ENCODE measurements at regions not wholly inside any gene's neighbourhood (a gene's known extent, or its start where the extent isn't known, plus 50 kb on each side); places are given as distances from the start of the nearest gene placed in this dataset.
"Not testable (repeated sequence)": the region's sequence is repeated elsewhere in the genome, so short reads cannot be mapped to it uniquely, and the experiment has no call there.

DNA sequence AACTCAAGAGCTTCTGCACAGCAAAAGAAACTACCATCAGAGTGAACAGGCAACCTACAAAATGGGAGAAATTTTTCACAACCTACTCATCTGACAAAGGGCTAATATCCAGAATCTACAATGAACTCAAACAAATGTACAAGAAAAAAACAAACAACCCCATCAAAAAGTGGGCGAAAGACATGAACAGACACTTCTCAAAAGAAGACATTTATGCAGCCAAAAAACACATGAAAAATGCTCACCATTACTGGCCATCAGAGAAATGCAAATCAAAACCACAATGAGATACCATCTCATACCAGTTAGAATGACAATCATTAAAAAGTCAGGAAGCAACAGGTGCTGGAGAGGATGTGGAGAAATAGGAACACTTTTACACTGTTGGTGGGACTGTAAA lies 83.6 kb downstream of the MTX3 start:
- TF ChIP-seq, protein P1, sequence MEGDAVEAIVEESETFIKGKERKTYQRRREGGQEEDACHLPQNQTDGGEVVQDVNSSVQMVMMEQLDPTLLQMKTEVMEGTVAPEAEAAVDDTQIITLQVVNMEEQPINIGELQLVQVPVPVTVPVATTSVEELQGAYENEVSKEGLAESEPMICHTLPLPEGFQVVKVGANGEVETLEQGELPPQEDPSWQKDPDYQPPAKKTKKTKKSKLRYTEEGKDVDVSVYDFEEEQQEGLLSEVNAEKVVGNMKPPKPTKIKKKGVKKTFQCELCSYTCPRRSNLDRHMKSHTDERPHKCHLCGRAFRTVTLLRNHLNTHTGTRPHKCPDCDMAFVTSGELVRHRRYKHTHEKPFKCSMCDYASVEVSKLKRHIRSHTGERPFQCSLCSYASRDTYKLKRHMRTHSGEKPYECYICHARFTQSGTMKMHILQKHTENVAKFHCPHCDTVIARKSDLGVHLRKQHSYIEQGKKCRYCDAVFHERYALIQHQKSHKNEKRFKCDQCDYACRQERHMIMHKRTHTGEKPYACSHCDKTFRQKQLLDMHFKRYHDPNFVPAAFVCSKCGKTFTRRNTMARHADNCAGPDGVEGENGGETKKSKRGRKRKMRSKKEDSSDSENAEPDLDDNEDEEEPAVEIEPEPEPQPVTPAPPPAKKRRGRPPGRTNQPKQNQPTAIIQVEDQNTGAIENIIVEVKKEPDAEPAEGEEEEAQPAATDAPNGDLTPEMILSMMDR (IDR thresholded peaks at IDR 0.05) = not testable (repeated sequence)
- TF ChIP-seq POLR2A (IDR thresholded peaks at IDR 0.05) = not testable (repeated sequence)

Data from esophagus squamous epithelium (tissue), 4 donors.